ENCODE measurements at regions not wholly inside any gene's neighbourhood (a gene's known extent, or its start where the extent isn't known, plus 50 kb on each side); places are given as distances from the start of the nearest gene placed in this dataset.

DNA sequence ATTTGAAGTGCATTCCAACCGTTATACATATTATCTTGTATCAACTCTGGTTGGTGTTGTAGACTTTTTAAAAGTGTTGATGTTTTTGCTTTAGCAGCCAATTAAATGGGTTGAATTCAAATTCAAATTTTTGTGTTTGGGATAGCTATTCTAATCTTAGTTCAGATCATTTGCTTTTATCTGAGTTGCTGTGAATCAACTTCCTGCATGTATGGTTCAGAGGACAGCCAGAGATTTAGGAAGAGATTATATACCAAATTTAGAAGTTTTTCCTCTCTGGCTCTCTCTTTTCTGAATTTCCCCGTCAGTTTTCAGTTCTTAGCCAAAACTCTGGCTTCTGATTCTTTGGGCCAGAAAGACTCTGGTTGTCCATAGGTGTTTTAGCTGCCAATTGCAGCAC is 415.5 kb downstream of the NUF2 start:
- Histone ChIP-seq H3K4me3 (ENCODE audit: low read depth, low read length) (no peak overlapping the region), H3K27me3 (replicated peaks) (no peaks in the 10 kb centered on the region), H3K27ac (no peak overlapping the region), H3K36me3 (replicated peaks) (no peaks in the 10 kb centered on the region)
- TF ChIP-seq, protein P1, sequence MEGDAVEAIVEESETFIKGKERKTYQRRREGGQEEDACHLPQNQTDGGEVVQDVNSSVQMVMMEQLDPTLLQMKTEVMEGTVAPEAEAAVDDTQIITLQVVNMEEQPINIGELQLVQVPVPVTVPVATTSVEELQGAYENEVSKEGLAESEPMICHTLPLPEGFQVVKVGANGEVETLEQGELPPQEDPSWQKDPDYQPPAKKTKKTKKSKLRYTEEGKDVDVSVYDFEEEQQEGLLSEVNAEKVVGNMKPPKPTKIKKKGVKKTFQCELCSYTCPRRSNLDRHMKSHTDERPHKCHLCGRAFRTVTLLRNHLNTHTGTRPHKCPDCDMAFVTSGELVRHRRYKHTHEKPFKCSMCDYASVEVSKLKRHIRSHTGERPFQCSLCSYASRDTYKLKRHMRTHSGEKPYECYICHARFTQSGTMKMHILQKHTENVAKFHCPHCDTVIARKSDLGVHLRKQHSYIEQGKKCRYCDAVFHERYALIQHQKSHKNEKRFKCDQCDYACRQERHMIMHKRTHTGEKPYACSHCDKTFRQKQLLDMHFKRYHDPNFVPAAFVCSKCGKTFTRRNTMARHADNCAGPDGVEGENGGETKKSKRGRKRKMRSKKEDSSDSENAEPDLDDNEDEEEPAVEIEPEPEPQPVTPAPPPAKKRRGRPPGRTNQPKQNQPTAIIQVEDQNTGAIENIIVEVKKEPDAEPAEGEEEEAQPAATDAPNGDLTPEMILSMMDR (IDR thresholded peaks at IDR 0.05; ENCODE audit: low read depth, low read length, missing control alignments) = no peak
- DNase-seq = no peak
- in situ Hi-C loops (cut with HindIII; ENCODE audit: low pct_ligation_motif_present, low sequenced_read_pairs) = no loop called here

DNA sequence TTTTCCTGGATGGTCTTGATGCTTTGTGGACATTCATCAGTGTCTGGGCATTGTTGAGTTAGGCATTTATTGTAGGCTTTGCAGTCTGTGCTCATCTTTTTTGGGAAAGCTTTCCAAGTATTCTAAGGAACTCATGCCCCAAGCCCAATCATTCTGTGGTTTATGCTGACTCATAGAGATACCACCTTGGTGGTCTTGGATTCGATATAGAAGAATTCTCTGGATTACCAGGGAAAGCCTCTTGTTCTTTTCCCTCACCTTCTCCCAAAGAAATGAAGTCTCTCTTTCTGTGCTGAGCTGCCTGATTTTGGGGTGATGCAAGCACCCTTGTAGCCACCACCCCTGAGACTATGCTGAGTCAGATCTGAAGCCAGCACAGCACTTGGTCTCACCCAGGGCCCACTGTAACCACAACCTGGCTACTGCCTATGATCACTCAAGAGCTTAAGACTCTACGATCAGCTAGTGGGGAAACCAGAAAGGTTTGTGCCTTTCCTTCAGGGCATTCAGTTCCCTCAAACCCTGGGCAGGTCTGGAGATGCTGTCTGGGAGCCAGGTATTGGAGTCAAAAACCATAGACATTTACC is 422.6 kb downstream of the NUF2 start:
- Histone ChIP-seq H3K27ac (no peak overlapping the region), H3K27me3 (replicated peaks) (no peaks in the 10 kb centered on the region), H3K36me3 (replicated peaks) (no peaks in the 10 kb centered on the region), H3K4me3 (ENCODE audit: low read depth, low read length) (no peak overlapping the region)
- TF ChIP-seq, protein P1 (IDR thresholded peaks at IDR 0.05; ENCODE audit: low read depth, low read length, missing control alignments) = no peak
- DNase-seq = no peak
- in situ Hi-C loops (cut with HindIII; ENCODE audit: low pct_ligation_motif_present, low sequenced_read_pairs) = no loop called here

DNA sequence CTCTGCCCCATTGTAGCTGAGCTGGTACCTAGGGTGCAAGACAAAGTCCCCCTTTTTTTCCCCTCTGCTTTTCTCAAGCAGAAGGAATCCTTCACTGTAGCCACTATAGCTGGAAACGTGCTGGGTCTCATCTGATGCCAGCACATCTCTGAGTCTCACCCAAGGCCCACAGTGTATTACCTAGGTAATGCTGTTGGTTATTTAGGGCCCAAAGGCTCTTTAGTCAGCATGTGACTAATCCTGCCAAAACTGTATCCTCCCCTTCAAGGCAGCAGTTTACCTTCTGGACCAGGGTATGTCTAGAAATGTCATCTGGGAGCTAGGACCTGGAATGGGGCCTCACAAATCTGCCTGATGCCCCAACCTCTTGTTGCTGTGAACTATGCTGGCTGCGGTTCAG is 423.4 kb downstream of the NUF2 start:
- in situ Hi-C loops (cut with HindIII; ENCODE audit: low pct_ligation_motif_present, low sequenced_read_pairs) = no loop called here

DNA sequence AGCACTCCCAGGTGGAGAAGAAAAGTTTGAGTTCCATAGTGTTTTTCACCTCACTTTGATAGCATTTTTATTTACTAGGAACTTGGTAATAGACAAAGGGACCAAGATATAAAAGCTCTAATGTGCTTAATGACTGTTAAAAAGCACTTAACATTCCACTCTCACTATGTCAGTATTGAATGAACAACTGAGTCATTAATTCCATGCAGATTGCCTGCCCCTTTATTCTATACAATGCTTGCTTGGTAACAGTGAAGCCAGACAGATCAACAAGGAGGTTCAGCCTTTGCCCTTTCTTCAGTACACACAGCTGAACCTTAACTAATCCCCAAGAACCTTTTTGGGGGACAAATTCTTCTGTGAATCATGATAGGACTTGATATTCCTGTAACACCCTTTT is 425.5 kb downstream of the NUF2 start:
- H3K27ac ChIP-seq = no peak overlapping the region
- in situ Hi-C loops (cut with HindIII; ENCODE audit: low pct_ligation_motif_present, low sequenced_read_pairs) = no loop called here
- H3K27me3 ChIP-seq (replicated peaks) = no peaks in the 10 kb centered on the region
- no peak for DNase-seq
- no peak overlapping the region for H3K4me3 ChIP-seq (ENCODE audit: low read depth, low read length)
- H3K36me3 ChIP-seq (replicated peaks) = no peaks in the 10 kb centered on the region
- TF ChIP-seq, protein P1 (IDR thresholded peaks at IDR 0.05; ENCODE audit: low read depth, low read length, missing control alignments) = no peak

More for the DNA sequence above, 423.4 kb downstream of the NUF2 start:
- H3K27me3 ChIP-seq (replicated peaks) = no peaks in the 10 kb centered on the region
- no peak overlapping the region for H3K27ac ChIP-seq
- TF ChIP-seq, protein P1 (IDR thresholded peaks at IDR 0.05; ENCODE audit: low read depth, low read length, missing control alignments) = no peak
- H3K4me3 ChIP-seq (ENCODE audit: low read depth, low read length) = no peak overlapping the region
- DNase-seq = no peak
- no peaks in the 10 kb centered on the region for H3K36me3 ChIP-seq (replicated peaks)

DNA sequence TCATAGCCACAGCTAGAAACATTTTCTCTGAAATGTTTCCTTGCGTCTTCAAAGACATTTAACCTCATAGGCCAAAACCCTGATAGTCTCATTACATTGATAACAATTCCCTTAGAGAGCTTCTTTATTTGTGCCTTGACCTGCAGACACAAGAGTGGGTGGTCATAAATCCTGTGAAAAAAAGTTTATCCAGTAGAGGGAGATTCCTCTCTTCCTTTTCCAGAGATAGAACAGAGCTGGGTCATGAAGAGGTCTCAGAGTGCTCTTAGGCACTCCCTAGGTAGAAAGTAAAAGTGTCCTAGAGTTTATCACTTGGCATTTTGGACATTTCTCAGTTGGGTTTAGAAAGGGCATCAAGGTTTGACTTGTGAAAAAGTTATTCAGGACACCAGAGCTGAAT is 426.1 kb downstream of the NUF2 start:
- in situ Hi-C loops (cut with HindIII; ENCODE audit: low pct_ligation_motif_present, low sequenced_read_pairs) = no loop called here
- H3K36me3 ChIP-seq (replicated peaks) = no peaks in the 10 kb centered on the region
- no peaks in the 10 kb centered on the region for H3K27me3 ChIP-seq (replicated peaks)
- DNase-seq = no peak
- H3K27ac ChIP-seq = no peak overlapping the region
- TF ChIP-seq, protein P1 (IDR thresholded peaks at IDR 0.05; ENCODE audit: low read depth, low read length, missing control alignments) = no peak
- no peak overlapping the region for H3K4me3 ChIP-seq (ENCODE audit: low read depth, low read length)
